Fibroblast of lung (primary cell): ENCODE measurements at regions not wholly inside any gene's neighbourhood (a gene's known extent, or its start where the extent isn't known, plus 50 kb on each side); places are given as distances from the start of the nearest gene placed in this dataset.

Experiments
- DNase-seq, 2 donors: peaks; one replicate each; pipeline versions ENCODE4 v3.0.0 to v3.0.0-alpha.2; 2010; ENCODE audit warnings: low read depth in 2 of 2
- H2AFZ ChIP-seq: 2 replicates; pipeline ENCODE4 v1.5.1; 2012; ENCODE audit warnings: low read length, control low read depth, inconsistent platforms
- H3K27ac ChIP-seq: 2 replicates; pipeline ENCODE4 v1.5.1; 2011; ENCODE audit warnings: low read length, control low read depth; ENCODE audit not compliant: insufficient read depth
- H3K27me3 ChIP-seq: 2 replicates; pipeline ENCODE4 v1.5.1; 2011; ENCODE audit warnings: mild to moderate bottlenecking, low read length; ENCODE audit not compliant: control insufficient read depth, insufficient read depth
- H3K36me3 ChIP-seq: 2 replicates; pipeline ENCODE4 v1.5.1; 2011; ENCODE audit warnings: low read length; ENCODE audit not compliant: control insufficient read depth, insufficient read depth
- H3K4me1 ChIP-seq: 2 replicates; pipeline ENCODE4 v1.5.1; 2011; ENCODE audit warnings: low read length; ENCODE audit not compliant: control insufficient read depth, insufficient read depth; ENCODE audit errors: extremely low read depth
- H3K4me2 ChIP-seq: 2 replicates; pipeline ENCODE4 v1.5.1; 2011; ENCODE audit warnings: low read length, control low read depth; ENCODE audit not compliant: insufficient read depth; ENCODE audit errors: extremely low read depth
- H3K4me3 ChIP-seq, 4 experiments: fragments of 200-600 bp in 1 of 4; sonication (generic) in 1 of 4; replicated peaks in 1 of 4; 2 replicates each; pipeline ENCODE4 v1.5.1; 2011 to 2016; ENCODE audit warnings: low read length in 4 of 4, low read depth in 3 of 4, mild to moderate bottlenecking in 3 of 4, control low read depth in 2 of 4, inconsistent platforms in 1 of 4, mixed read lengths in 1 of 4; ENCODE audit not compliant: insufficient read depth in 1 of 4; ENCODE audit errors: control extremely low read depth in 1 of 4
- H3K79me2 ChIP-seq: 2 replicates; pipeline ENCODE4 v1.5.1; 2012; ENCODE audit warnings: mild to moderate bottlenecking, low read length, inconsistent platforms; ENCODE audit not compliant: control insufficient read depth, insufficient read depth
- H3K9ac ChIP-seq: 2 replicates; pipeline ENCODE4 v1.5.1; 2011; ENCODE audit warnings: mild to moderate bottlenecking, low read length, control low read depth; ENCODE audit not compliant: insufficient read depth
- H3K9me3 ChIP-seq: 2 replicates; pipeline ENCODE4 v1.5.1; 2012; ENCODE audit warnings: low read depth, low read length; ENCODE audit not compliant: control insufficient read depth, insufficient read depth
- H4K20me1 ChIP-seq: 2 replicates; pipeline ENCODE4 v1.5.1; 2011; ENCODE audit warnings: low read length; ENCODE audit not compliant: control insufficient read depth, insufficient read depth; ENCODE audit errors: extremely low read depth
- EZH2 ChIP-seq: IDR thresholded peaks from 2 replicates; pipeline ENCODE4 v1.5.1; 2012; ENCODE audit warnings: low read length, control low read depth, mild to moderate bottlenecking; ENCODE audit errors: missing control alignments
- TF ChIP-seq, protein P1 (sequence below), 2 donors: IDR thresholded peaks in 1 of 2; conservative IDR thresholded peaks in 1 of 2; 1 replicate in 1 of 2; 2 replicates in 1 of 2; pipeline ENCODE4 v1.5.1; 2011 to 2012; ENCODE audit warnings: low read length in 2 of 2, control low read depth in 1 of 2, inconsistent platforms in 1 of 2, low read depth in 1 of 2, mild to moderate bottlenecking in 1 of 2

DNA sequence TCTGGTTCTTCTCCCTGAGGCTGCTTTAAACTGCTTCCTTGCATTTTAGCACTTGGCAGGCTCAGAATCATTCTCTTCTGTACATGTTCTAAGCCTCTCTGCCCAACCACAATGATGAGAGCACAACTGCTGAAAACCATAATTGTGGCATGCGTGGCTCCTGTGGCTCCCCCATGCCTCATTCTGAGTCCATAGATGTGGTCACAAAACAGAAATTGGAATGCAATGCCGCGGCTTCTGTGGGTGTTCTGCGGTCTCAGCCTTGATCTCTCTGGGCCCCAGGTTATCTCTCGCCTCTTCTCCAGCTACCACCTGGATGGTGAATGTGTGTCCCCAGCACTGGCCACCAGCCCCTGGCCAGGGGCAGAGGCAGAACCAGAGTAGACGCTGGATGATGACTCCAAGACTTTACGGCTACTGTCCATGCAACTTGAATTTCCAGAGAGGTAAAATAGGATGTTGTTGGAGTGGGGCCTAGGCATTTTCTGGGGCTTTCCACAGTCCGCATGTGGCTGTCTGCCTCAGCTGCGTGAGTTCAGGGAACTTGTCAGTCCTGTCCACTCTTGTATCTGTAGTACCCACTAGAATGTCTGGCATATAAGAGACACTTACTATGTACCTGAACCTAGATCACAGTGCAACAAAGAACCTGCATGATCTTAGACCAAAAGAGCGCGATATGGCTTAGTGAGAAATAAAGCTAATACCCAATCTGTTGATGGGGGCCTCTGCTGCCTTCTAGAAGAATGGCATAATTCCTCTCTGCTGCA, 52.4 kb upstream of the ADRB1 start:
- H3K27me3 ChIP-seq, result no peaks in the 10 kb centered on the region
- TF ChIP-seq, protein P1, sequence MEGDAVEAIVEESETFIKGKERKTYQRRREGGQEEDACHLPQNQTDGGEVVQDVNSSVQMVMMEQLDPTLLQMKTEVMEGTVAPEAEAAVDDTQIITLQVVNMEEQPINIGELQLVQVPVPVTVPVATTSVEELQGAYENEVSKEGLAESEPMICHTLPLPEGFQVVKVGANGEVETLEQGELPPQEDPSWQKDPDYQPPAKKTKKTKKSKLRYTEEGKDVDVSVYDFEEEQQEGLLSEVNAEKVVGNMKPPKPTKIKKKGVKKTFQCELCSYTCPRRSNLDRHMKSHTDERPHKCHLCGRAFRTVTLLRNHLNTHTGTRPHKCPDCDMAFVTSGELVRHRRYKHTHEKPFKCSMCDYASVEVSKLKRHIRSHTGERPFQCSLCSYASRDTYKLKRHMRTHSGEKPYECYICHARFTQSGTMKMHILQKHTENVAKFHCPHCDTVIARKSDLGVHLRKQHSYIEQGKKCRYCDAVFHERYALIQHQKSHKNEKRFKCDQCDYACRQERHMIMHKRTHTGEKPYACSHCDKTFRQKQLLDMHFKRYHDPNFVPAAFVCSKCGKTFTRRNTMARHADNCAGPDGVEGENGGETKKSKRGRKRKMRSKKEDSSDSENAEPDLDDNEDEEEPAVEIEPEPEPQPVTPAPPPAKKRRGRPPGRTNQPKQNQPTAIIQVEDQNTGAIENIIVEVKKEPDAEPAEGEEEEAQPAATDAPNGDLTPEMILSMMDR (conservative IDR thresholded peaks at IDR 0.05 in 1 of 2, IDR thresholded peaks at IDR 0.05 in 1 of 2; ENCODE audit: low read depth in 1 of 2, low read length in 2 of 2), result no peak
- TF ChIP-seq EZH2, result no peak
- H4K20me1 ChIP-seq, result no peaks in the 10 kb centered on the region
- H3K9me3 ChIP-seq, result no peaks in the 10 kb centered on the region
- no peak overlapping the region for H3K9ac ChIP-seq
- no peaks in the 10 kb centered on the region for H3K79me2 ChIP-seq
- no peaks in the 10 kb centered on the region for H3K4me1 ChIP-seq
- no peak overlapping the region for H3K4me2 ChIP-seq
- no peak overlapping the region for H2AFZ ChIP-seq
- no peak overlapping the region for H3K27ac ChIP-seq
- peak in 1 of 2 donors; percentile 73 for DNase-seq
- no peaks in the 10 kb centered on the region for H3K36me3 ChIP-seq
- H3K4me3 ChIP-seq, result no peak overlapping the region

DNA sequence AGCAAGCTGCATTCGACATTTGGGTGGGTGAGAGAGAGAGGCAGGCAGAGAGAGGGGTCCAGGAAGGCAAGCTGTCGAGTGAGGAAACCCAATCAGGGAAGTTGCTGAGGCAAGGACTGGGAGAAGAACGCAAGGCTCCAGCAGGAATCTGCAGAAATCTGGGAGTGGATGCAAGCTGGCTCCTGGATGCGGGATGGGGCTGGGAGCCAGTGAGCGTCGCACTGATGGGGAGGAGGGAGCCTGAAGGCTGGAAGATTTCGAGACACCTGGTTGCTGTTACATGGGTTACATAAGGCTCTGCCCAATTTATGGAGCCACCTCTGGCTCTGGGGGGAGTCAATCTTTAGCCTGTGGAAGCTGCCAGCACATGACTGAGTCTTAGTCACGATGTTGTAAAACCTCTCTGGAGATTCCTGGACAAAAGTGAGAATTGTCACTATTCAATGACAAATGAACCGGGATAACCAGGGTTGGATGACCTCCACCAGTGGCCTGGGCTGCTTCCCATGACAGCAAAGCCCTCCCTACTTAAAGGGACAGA, 51.1 kb upstream of the ADRB1 start:
- Histone ChIP-seq H3K27me3 (no peaks in the 10 kb centered on the region), H3K9me3 (no peaks in the 10 kb centered on the region), H3K9ac (no peak overlapping the region), H2AFZ (no peak overlapping the region), H3K4me3 (no peak overlapping the region), H3K4me2 (no peak overlapping the region), H4K20me1 (no peaks in the 10 kb centered on the region), H3K4me1 (no peaks in the 10 kb centered on the region), H3K36me3 (no peaks in the 10 kb centered on the region), H3K27ac (no peak overlapping the region), H3K79me2 (no peaks in the 10 kb centered on the region)
- peak in 1 of 2 donors; percentile 9 for DNase-seq
- TF ChIP-seq, protein P1 (conservative IDR thresholded peaks at IDR 0.05 in 1 of 2, IDR thresholded peaks at IDR 0.05 in 1 of 2; ENCODE audit: low read depth in 1 of 2, low read length in 2 of 2), result no peak
- no peak for TF ChIP-seq EZH2

DNA sequence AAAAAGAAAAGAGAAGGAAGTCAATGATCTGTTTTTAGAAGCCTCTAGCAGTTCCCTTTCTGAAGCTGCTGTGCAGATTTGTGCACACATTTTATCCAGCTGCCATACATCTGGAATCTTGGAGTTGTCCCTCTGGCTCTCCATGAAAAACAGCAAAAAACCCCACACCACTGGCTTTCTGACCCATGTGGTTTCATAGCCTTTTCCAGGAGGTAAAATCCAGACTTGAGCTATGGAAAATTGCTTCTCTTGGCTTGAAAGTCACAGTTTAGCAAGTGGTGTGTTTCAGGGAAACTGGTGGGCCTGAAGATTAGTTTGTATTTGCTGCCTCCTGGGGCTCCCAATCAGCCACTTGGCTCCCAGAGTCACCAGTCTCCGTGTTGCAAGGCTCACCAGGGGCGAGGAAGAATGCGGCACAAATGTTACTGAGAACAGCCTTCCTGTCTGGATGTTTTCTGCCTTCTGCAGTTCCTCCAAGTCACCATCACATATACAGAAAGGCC, 50.1 kb upstream of the ADRB1 start:
- DNase-seq, result peak; percentile 29 to 59
- no peaks in the 10 kb centered on the region for H3K36me3 ChIP-seq
- H3K4me1 ChIP-seq, result no peaks in the 10 kb centered on the region
- H3K4me2 ChIP-seq, result no peak overlapping the region
- H3K27me3 ChIP-seq, result no peaks in the 10 kb centered on the region
- H3K9ac ChIP-seq, result no peak overlapping the region
- TF ChIP-seq, protein P1 (conservative IDR thresholded peaks at IDR 0.05 in 1 of 2, IDR thresholded peaks at IDR 0.05 in 1 of 2; ENCODE audit: low read depth in 1 of 2, low read length in 2 of 2), result no peak
- TF ChIP-seq EZH2, result no peak
- no peak overlapping the region for H3K27ac ChIP-seq
- H3K4me3 ChIP-seq, result no peak overlapping the region
- no peaks in the 10 kb centered on the region for H4K20me1 ChIP-seq
- no peaks in the 10 kb centered on the region for H3K9me3 ChIP-seq
- H3K79me2 ChIP-seq, result no peaks in the 10 kb centered on the region
- no peak overlapping the region for H2AFZ ChIP-seq
